Putamen (tissue), 1 donor: ENCODE measurements at regions not wholly inside any gene's neighbourhood (a gene's known extent, or its start where the extent isn't known, plus 50 kb on each side); places are given as distances from the start of the nearest gene placed in this dataset.
"Not testable (repeated sequence)": the region's sequence is repeated elsewhere in the genome, so short reads cannot be mapped to it uniquely, and the experiment has no call there.

Experiments used
- DNase-seq: peaks from one replicate; pipeline ENCODE4 v3.0.0-alpha.2; 2016; ENCODE audit warnings: low spot score

- DNase-seq: no peak
Measured at GRCh38 chr9:100639854-100640253, 62.0 kb downstream of the CAVIN4 start.

- DNase-seq: no peak
Measured at GRCh38 chr9:100640447-100641050, 62.7 kb downstream of the CAVIN4 start.

DNA sequence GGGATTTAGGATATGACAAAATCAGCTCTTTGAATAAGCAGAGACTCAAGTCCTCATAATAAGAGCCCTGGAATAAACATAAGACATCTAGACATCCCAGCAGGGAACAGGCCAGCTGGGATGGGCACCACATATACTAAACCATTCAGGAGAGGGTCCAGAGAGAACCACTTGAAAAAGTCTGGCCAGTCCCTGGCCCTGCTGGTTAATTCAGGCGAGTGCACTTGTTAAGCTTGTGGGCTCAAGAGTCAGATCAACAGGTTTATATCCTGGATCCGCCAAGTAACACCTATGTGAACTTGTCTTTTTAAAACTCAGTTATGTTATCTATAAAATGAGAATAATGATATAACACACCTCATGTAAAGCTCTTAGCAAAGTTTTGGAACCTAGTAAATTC lies 63.3 kb downstream of the CAVIN4 start:
- no peak for DNase-seq

GRCh38 chr9:100652850-100653249 lies 75.0 kb downstream of the CAVIN4 start:
- DNase-seq: peak; percentile 42

- DNase-seq: no peak
Measured at GRCh38 chr9:100653643-100654334, 75.9 kb downstream of the CAVIN4 start.

GRCh38 chr9:100656851-100657250 lies 79.0 kb downstream of the CAVIN4 start:
- not testable (repeated sequence) for DNase-seq

GRCh38 chr9:100661668-100662067 lies 83.8 kb downstream of the CAVIN4 start:
- no peak for DNase-seq

DNA sequence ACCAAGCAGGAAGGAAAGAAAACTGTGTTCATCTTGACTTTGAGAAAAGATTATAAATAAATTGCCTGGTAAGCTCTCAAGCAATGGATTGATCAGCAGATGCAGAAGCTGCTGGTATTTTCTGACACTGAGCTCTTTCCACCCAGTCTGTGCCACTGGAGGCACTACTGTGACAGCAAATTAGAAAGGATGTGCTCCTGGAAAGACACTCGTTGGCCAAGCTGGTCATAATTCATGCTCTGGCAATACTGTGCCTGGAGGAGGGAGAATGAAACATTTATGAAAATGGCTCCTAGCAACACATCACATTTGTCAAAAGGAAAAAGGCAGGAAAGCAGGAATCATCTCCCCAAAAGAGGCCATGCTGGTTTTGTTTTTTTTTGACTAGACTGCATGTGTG lies 84.2 kb downstream of the CAVIN4 start:
- DNase-seq: no peak

GRCh38 chr9:100667448-100667847 lies 89.6 kb downstream of the CAVIN4 start:
- no peak for DNase-seq

GRCh38 chr9:100668024-100668423 lies 90.1 kb downstream of the CAVIN4 start:
- no peak for DNase-seq

DNA sequence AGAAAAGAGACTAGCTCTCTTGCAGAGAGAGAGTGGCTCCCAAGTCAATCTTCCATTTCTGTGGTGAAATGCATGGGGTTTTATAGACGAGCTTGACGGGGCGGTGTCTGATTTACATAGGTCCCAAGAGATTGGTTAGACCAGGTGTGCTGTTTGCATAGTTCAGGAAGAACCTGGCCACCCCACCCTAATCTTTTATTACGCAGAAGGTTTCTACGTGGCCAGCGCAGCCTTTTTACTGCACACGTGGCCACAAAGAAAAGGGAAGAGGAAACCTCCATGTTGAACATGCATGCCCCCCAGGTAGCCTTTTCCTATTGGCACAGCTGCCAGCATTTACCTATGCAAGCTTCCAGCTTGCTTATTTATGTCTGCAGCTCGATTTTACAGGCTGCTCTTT lies 92.1 kb downstream of the CAVIN4 start:
- no peak for DNase-seq

- no peak for DNase-seq
Measured at GRCh38 chr9:100670719-100671118, 92.8 kb downstream of the CAVIN4 start.

DNA sequence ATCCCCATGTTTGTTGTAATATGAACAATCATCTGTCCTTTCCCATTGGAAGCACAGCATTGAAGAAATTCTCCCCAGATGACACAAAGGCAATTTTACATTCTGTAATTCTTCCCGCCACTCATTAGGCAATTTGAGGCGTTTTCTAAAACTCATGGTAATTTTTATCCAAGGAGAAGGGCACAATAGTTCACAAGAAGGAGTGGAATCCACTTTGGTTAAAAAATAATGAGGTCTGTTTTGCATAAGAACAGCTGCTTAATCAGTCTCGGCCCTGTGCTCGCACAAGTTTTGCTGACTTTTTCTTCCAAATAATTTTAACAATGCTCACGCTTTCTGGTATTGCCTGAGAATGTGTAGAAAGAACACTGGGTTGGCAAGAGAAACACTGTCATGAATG lies 94.0 kb downstream of the CAVIN4 start:
- no peak for DNase-seq

GRCh38 chr9:100673249-100673648 lies 95.4 kb downstream of the CAVIN4 start:
- DNase-seq: no peak

GRCh38 chr9:100674419-100675122 lies 96.7 kb downstream of the CAVIN4 start:
- no peak for DNase-seq

DNA sequence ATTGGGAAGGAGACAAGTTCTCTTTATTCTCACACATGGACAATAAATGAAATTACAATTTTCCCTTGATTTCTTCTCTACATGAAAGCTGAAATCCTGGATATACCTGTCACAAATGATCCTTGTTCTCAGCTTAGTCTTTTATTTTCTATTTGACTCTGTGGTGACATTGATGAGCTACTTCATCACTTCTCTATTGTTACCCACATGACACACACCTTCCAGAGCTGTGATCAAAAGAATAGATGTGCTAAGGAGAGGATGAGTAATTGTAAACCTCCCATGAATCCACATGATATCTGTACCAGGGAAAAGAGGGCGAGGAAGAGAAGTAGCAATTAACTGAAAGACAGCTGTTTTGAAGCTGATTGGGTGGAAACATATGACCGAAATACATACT lies 102.0 kb downstream of the CAVIN4 start:
- DNase-seq: peak; percentile 69

DNA sequence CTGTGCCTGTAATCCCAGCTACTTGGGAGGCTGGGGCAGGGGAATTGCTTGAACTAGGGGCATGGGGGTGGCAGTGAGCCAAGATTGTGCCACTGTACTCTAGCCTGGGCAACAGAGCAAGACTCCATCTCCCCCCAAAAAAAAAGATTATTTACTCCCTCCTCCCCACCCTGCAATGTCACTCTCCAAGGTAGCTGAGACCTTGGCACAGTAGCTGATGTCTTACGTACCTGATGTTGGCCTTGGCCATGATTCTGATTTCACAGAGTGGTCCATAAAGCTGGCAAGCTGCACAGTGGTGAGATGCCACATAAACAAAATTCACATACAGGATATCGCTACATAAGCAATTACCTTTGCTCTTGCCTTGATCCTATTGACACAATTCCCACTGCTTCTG lies 108.5 kb downstream of the CAVIN4 start:
- no peak for DNase-seq

- no peak for DNase-seq
Measured at GRCh38 chr9:100689635-100690034, 111.8 kb downstream of the CAVIN4 start.

- no peak for DNase-seq
Measured at GRCh38 chr9:100690438-100690837, 112.6 kb downstream of the CAVIN4 start.

DNA sequence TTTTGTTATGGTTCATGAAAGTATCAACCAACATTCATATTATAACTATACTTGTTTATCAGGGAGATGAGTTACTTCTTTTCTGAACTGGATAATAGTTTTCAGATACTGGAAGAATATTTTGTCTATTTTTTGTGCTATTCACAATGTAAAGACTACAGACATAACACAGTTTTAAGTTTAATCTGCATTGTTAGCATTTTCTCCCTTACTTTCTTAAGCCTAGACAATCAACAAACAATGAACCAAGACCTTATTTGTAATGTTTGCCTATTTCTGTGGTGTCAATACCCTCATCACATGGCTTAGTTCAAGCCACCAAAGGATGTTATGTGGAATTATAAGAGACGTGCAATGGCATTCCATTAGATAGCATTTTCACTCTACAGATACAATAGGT lies 119.5 kb downstream of the CAVIN4 start:
- no peak for DNase-seq

GRCh38 chr9:100698945-100699344 lies 121.1 kb downstream of the CAVIN4 start:
- DNase-seq: no peak

DNA sequence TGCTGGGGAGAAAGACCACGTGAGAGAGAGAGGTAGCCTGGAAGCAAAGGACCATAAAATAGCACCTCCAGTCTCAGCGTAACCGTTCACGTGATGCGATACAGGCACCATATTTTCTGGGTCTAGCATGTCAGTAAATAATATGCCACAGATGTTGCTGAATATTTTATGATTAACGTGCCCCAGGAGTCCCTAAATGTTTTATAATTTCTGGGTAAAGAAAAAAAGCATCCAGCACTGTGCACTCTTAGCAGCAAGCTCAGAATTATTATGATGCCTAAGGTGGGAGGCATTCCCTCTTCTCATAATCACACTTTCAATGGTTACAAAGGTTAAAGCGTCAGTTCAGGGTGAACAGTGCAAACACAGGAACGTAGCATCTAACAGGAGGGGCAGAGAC lies 121.8 kb downstream of the CAVIN4 start:
- DNase-seq: no peak

DNA sequence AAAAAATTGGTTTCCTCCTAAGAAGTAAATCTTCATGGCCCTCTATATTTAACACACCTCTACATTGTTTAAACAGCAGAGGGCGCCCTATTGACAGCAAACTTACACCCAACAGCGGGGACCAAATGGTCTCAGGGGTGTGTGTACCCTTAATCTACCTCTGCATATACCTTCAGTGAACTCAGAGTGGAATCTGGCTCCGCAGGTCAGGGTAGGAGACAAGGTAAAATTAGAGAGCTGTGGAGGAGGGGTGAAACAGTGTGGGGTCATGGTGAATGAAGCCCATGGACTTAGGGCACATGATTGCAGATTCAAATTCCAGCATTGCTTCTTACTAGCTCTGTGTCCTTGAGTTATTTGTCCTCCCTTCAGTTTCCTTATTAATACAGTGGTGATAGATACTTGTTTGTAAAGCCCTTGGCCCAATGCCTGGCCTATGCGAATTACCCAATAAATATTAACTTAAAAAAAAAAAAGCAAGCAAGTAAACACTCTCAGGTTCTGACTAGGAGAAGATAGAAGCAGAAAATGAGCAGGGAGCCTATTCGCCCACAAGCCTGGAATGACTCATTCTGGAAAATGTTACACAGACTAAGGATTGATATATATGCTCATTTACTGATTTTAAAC lies 122.9 kb downstream of the CAVIN4 start:
- DNase-seq: peak; percentile 10
